ENCODE measurements at regions not wholly inside any gene's neighbourhood (a gene's known extent, or its start where the extent isn't known, plus 50 kb on each side); places are given as distances from the start of the nearest gene placed in this dataset.

DNA sequence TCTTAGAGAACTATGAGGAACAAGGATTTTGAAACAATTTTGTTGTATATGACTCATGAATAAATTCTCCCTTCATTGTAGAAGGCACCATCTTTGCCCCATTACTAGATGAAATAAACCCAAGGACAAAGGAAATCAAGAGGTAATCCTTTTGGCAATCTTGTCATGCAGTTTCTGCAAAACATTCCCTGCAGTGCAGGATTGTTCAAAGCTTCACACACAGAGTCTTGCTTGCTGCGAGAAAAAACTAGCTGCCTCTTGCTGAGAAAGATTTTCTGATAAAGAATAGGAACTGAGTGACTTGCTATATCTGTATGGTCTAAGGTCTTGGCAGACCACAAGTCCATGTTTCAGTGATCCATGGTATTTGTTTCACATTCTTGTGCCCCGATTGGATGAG lies 657.4 kb upstream of the ADGRL4 start (continued):
- no peak for TF ChIP-seq CHD7 (IDR thresholded peaks at IDR 0.05; ENCODE audit: insufficient replicate concordance, low read length)
- TF ChIP-seq, protein P1, sequence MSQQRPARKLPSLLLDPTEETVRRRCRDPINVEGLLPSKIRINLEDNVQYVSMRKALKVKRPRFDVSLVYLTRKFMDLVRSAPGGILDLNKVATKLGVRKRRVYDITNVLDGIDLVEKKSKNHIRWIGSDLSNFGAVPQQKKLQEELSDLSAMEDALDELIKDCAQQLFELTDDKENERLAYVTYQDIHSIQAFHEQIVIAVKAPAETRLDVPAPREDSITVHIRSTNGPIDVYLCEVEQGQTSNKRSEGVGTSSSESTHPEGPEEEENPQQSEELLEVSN (IDR thresholded peaks at IDR 0.05) = no peak
- no peak for TF ChIP-seq HDAC2 (IDR thresholded peaks at IDR 0.05; ENCODE audit: borderline replicate concordance in 1 of 2, low read depth in 2 of 2, low read length in 2 of 2)
- no peak for TF ChIP-seq SP4 (IDR thresholded peaks at IDR 0.05; ENCODE audit: low read length)
- no peak for TF ChIP-seq ZNF274 (IDR thresholded peaks at IDR 0.05; ENCODE audit: borderline replicate concordance, extremely low read depth, low read length)
- TF ChIP-seq BCL11A (IDR thresholded peaks at IDR 0.05; ENCODE audit: low read depth in 2 of 2, low read length in 2 of 2) = no peak
- TF ChIP-seq TAF1 (IDR thresholded peaks at IDR 0.05; ENCODE audit: low read depth, low read length) = no peak
- TF ChIP-seq KDM1A (IDR thresholded peaks at IDR 0.05; ENCODE audit: borderline replicate concordance, low read length) = no peak
- no peak for TF ChIP-seq POLR2AphosphoS5 (IDR thresholded peaks at IDR 0.05; ENCODE audit: low read depth, low read length)

Data from H1 (cell line).